ENCODE measurements at regions not wholly inside any gene's neighbourhood (a gene's known extent, or its start where the extent isn't known, plus 50 kb on each side); places are given as distances from the start of the nearest gene placed in this dataset.

DNA sequence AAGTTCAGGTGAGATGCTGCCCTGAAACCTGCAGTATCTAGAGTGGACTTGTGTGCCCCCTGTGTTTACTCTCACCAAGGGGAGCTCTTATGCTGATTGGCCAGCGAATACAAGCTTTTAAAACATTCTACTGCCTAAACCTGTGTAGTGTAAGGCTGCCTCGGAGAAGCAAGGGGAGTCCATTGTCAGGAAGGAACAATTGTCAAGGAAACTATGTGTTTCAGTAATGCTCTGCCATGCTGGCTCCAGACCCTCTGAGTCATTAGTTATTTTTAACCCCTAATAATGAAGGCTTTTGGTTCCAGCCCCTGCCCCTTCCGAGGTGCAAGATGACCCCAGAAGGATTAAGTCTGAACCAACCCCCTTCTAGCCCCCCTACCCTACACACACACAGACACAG, 66.1 kb upstream of the CHMP2B start:
- Mint-ChIP-seq H3K4me1 (peaks cover 17% of the 10 kb centered on the region), H3K27ac (no peak overlapping the region), H3K9me3 (peaks cover 4% of the 10 kb centered on the region), H3K4me3 (no peak overlapping the region), H3K27me3 (ENCODE audit: low read depth) (no peaks in the 10 kb centered on the region), H3K36me3 (no peaks in the 10 kb centered on the region)
- DNase-seq (ENCODE audit: low spot score) (no peak), ATAC-seq (peak; percentile 65)
- CTCF ChIA-PET: no interaction called here
- TF ChIP-seq, protein P1, sequence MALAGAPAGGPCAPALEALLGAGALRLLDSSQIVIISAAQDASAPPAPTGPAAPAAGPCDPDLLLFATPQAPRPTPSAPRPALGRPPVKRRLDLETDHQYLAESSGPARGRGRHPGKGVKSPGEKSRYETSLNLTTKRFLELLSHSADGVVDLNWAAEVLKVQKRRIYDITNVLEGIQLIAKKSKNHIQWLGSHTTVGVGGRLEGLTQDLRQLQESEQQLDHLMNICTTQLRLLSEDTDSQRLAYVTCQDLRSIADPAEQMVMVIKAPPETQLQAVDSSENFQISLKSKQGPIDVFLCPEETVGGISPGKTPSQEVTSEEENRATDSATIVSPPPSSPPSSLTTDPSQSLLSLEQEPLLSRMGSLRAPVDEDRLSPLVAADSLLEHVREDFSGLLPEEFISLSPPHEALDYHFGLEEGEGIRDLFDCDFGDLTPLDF (CRISPR knock-in tag; IDR thresholded peaks at IDR 0.05): no peak
- TF ChIP-seq ESRRA (CRISPR knock-in tag; IDR thresholded peaks at IDR 0.05; ENCODE audit: borderline replicate concordance): no peak
- no peak for TF ChIP-seq TEAD4 (CRISPR knock-in tag; IDR thresholded peaks at IDR 0.05)
- TF ChIP-seq, protein P2, sequence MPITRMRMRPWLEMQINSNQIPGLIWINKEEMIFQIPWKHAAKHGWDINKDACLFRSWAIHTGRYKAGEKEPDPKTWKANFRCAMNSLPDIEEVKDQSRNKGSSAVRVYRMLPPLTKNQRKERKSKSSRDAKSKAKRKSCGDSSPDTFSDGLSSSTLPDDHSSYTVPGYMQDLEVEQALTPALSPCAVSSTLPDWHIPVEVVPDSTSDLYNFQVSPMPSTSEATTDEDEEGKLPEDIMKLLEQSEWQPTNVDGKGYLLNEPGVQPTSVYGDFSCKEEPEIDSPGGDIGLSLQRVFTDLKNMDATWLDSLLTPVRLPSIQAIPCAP (CRISPR knock-in tag; IDR thresholded peaks at IDR 0.05): no peak
- TF ChIP-seq ZNF121 (CRISPR knock-in tag; IDR thresholded peaks at IDR 0.05): no peak
- TF ChIP-seq, protein P3, sequence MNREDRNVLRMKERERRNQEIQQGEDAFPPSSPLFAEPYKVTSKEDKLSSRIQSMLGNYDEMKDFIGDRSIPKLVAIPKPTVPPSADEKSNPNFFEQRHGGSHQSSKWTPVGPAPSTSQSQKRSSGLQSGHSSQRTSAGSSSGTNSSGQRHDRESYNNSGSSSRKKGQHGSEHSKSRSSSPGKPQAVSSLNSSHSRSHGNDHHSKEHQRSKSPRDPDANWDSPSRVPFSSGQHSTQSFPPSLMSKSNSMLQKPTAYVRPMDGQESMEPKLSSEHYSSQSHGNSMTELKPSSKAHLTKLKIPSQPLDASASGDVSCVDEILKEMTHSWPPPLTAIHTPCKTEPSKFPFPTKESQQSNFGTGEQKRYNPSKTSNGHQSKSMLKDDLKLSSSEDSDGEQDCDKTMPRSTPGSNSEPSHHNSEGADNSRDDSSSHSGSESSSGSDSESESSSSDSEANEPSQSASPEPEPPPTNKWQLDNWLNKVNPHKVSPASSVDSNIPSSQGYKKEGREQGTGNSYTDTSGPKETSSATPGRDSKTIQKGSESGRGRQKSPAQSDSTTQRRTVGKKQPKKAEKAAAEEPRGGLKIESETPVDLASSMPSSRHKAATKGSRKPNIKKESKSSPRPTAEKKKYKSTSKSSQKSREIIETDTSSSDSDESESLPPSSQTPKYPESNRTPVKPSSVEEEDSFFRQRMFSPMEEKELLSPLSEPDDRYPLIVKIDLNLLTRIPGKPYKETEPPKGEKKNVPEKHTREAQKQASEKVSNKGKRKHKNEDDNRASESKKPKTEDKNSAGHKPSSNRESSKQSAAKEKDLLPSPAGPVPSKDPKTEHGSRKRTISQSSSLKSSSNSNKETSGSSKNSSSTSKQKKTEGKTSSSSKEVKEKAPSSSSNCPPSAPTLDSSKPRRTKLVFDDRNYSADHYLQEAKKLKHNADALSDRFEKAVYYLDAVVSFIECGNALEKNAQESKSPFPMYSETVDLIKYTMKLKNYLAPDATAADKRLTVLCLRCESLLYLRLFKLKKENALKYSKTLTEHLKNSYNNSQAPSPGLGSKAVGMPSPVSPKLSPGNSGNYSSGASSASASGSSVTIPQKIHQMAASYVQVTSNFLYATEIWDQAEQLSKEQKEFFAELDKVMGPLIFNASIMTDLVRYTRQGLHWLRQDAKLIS (CRISPR knock-in tag; IDR thresholded peaks at IDR 0.05; ENCODE audit: borderline replicate concordance): no peak
- no peak for TF ChIP-seq MYBL2 (CRISPR knock-in tag; IDR thresholded peaks at IDR 0.05)
- TF ChIP-seq CBFB (CRISPR knock-in tag; IDR thresholded peaks at IDR 0.05; ENCODE audit: low read depth): no peak
- no peak for TF ChIP-seq ZNF416 (CRISPR knock-in tag; IDR thresholded peaks at IDR 0.05)
- TF ChIP-seq, protein P4, sequence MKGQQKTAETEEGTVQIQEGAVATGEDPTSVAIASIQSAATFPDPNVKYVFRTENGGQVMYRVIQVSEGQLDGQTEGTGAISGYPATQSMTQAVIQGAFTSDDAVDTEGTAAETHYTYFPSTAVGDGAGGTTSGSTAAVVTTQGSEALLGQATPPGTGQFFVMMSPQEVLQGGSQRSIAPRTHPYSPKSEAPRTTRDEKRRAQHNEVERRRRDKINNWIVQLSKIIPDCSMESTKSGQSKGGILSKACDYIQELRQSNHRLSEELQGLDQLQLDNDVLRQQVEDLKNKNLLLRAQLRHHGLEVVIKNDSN (CRISPR knock-in tag; IDR thresholded peaks at IDR 0.05): no peak
- TF ChIP-seq GRHL2 (CRISPR knock-in tag; IDR thresholded peaks at IDR 0.05; ENCODE audit: insufficient replicate concordance, severe bottlenecking): no peak
- TF ChIP-seq, protein P5, sequence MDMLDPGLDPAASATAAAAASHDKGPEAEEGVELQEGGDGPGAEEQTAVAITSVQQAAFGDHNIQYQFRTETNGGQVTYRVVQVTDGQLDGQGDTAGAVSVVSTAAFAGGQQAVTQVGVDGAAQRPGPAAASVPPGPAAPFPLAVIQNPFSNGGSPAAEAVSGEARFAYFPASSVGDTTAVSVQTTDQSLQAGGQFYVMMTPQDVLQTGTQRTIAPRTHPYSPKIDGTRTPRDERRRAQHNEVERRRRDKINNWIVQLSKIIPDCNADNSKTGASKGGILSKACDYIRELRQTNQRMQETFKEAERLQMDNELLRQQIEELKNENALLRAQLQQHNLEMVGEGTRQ (CRISPR knock-in tag; IDR thresholded peaks at IDR 0.05): no peak
- TF ChIP-seq, protein P6, sequence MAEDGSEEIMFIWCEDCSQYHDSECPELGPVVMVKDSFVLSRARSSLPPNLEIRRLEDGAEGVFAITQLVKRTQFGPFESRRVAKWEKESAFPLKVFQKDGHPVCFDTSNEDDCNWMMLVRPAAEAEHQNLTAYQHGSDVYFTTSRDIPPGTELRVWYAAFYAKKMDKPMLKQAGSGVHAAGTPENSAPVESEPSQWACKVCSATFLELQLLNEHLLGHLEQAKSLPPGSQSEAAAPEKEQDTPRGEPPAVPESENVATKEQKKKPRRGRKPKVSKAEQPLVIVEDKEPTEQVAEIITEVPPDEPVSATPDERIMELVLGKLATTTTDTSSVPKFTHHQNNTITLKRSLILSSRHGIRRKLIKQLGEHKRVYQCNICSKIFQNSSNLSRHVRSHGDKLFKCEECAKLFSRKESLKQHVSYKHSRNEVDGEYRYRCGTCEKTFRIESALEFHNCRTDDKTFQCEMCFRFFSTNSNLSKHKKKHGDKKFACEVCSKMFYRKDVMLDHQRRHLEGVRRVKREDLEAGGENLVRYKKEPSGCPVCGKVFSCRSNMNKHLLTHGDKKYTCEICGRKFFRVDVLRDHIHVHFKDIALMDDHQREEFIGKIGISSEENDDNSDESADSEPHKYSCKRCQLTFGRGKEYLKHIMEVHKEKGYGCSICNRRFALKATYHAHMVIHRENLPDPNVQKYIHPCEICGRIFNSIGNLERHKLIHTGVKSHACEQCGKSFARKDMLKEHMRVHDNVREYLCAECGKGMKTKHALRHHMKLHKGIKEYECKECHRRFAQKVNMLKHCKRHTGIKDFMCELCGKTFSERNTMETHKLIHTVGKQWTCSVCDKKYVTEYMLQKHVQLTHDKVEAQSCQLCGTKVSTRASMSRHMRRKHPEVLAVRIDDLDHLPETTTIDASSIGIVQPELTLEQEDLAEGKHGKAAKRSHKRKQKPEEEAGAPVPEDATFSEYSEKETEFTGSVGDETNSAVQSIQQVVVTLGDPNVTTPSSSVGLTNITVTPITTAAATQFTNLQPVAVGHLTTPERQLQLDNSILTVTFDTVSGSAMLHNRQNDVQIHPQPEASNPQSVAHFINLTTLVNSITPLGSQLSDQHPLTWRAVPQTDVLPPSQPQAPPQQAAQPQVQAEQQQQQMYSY (CRISPR knock-in tag; IDR thresholded peaks at IDR 0.05): no peak
- TF ChIP-seq HMGA2 (CRISPR knock-in tag; IDR thresholded peaks at IDR 0.05): no peak
- TF ChIP-seq ZNF423 (CRISPR knock-in tag; IDR thresholded peaks at IDR 0.05): no peak
- no peak for TF ChIP-seq SMAD3 (CRISPR knock-in tag; IDR thresholded peaks at IDR 0.05; ENCODE audit: borderline replicate concordance)
- TF ChIP-seq, protein P7, sequence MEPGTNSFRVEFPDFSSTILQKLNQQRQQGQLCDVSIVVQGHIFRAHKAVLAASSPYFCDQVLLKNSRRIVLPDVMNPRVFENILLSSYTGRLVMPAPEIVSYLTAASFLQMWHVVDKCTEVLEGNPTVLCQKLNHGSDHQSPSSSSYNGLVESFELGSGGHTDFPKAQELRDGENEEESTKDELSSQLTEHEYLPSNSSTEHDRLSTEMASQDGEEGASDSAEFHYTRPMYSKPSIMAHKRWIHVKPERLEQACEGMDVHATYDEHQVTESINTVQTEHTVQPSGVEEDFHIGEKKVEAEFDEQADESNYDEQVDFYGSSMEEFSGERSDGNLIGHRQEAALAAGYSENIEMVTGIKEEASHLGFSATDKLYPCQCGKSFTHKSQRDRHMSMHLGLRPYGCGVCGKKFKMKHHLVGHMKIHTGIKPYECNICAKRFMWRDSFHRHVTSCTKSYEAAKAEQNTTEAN (CRISPR knock-in tag; IDR thresholded peaks at IDR 0.05): no peak
- TF ChIP-seq, protein P8, sequence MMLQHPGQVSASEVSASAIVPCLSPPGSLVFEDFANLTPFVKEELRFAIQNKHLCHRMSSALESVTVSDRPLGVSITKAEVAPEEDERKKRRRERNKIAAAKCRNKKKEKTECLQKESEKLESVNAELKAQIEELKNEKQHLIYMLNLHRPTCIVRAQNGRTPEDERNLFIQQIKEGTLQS (CRISPR knock-in tag; conservative IDR thresholded peaks at IDR 0.05): no peak
- TF ChIP-seq, protein P9, sequence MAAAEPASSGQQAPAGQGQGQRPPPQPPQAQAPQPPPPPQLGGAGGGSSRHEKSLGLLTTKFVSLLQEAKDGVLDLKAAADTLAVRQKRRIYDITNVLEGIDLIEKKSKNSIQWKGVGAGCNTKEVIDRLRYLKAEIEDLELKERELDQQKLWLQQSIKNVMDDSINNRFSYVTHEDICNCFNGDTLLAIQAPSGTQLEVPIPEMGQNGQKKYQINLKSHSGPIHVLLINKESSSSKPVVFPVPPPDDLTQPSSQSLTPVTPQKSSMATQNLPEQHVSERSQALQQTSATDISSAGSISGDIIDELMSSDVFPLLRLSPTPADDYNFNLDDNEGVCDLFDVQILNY (CRISPR knock-in tag; IDR thresholded peaks at IDR 0.05): no peak
- POLR2A ChIA-PET: no interaction called here
